Loucy (cell line): ENCODE measurements at regions not wholly inside any gene's neighbourhood (a gene's known extent, or its start where the extent isn't known, plus 50 kb on each side); places are given as distances from the start of the nearest gene placed in this dataset.
"Not testable (repeated sequence)": the region's sequence is repeated elsewhere in the genome, so short reads cannot be mapped to it uniquely, and the experiment has no call there.

Source experiments
- H2AFZ ChIP-seq: fragments of 200-600 bp; sonication (generic); 2 replicates; pipeline ENCODE4 v1.6.0; 2016; ENCODE audit warnings: antibody characterized with exemption, mild to moderate bottlenecking, low read length, moderate library complexity
- H3F3A ChIP-seq: fragments of 200-600 bp; 2 replicates; pipeline ENCODE4 v1.6.0; 2016; ENCODE audit warnings: antibody characterized with exemption, low read depth, mild to moderate bottlenecking
- H3K27me3 ChIP-seq: fragments of 200-600 bp; sonication (generic); 2 replicates; pipeline ENCODE4 v1.6.1; 2014; ENCODE audit warnings: low read length, mild to moderate bottlenecking; ENCODE audit not compliant: insufficient read depth, poor library complexity, severe bottlenecking
- H3K36me3 ChIP-seq: fragments of 200-600 bp; sonication (generic); 2 replicates; pipeline ENCODE4 v1.6.1; 2016; ENCODE audit warnings: low read length; ENCODE audit not compliant: insufficient read depth
- H3K4me1 ChIP-seq: fragments of 200-600 bp; sonication (generic); 2 replicates; pipeline ENCODE4 v1.5.1; 2014; ENCODE audit warnings: low read length, mild to moderate bottlenecking; ENCODE audit not compliant: insufficient read depth, poor library complexity, severe bottlenecking
- H3K4me2 ChIP-seq: fragments of 200-600 bp; sonication (generic); 2 replicates; pipeline ENCODE4 v1.6.0; 2014; ENCODE audit warnings: antibody characterized with exemption, low read length, low read depth, mild to moderate bottlenecking; ENCODE audit not compliant: poor library complexity, severe bottlenecking
- H3K4me3 ChIP-seq: fragments of 200-600 bp; sonication (generic); 2 replicates; pipeline ENCODE4 v1.5.1; 2014; ENCODE audit warnings: low read length, mild to moderate bottlenecking, mixed read lengths; ENCODE audit not compliant: poor library complexity, severe bottlenecking
- H3K79me2 ChIP-seq: fragments of 200-600 bp; sonication (generic); 2 replicates; pipeline ENCODE4 v1.6.1; 2014; ENCODE audit warnings: low read length; ENCODE audit not compliant: insufficient read depth
- H3K9ac ChIP-seq: fragments of 200-600 bp; sonication (generic); 2 replicates; pipeline ENCODE4 v1.6.0; 2014; ENCODE audit warnings: mild to moderate bottlenecking, low read depth, low read length, moderate library complexity; ENCODE audit not compliant: poor library complexity, severe bottlenecking
- H3K9me2 ChIP-seq: fragments of 200-600 bp; sonication (generic); replicated peaks from 2 replicates; pipeline ENCODE4 v1.6.1; 2016; ENCODE audit warnings: low read depth, low read length, mixed read lengths
- H3K9me3 ChIP-seq: fragments of 200-600 bp; sonication (generic); 2 replicates; pipeline ENCODE4 v1.6.1; 2014; ENCODE audit warnings: mild to moderate bottlenecking, antibody characterized with exemption, low read length, low read depth; ENCODE audit not compliant: insufficient read depth
- H4K20me1 ChIP-seq: fragments of 200-600 bp; sonication (generic); 2 replicates; pipeline ENCODE4 v1.6.0; 2014; ENCODE audit warnings: antibody characterized with exemption, low read length, mild to moderate bottlenecking; ENCODE audit not compliant: insufficient read depth, poor library complexity, severe bottlenecking
- EZH2phosphoT487 ChIP-seq: fragments of 200-600 bp; IDR thresholded peaks from 2 replicates; pipeline ENCODE4 v1.6.1; 2018; ENCODE audit warnings: antibody characterized with exemption, mild to moderate bottlenecking, moderate library complexity, borderline replicate concordance
- TF ChIP-seq, protein P1 (sequence below): fragments of 200-600 bp; sonication (generic); conservative IDR thresholded peaks from 2 replicates; pipeline ENCODE4 v1.5.1; 2014; ENCODE audit warnings: mild to moderate bottlenecking, antibody characterized with exemption, low read length

DNA sequence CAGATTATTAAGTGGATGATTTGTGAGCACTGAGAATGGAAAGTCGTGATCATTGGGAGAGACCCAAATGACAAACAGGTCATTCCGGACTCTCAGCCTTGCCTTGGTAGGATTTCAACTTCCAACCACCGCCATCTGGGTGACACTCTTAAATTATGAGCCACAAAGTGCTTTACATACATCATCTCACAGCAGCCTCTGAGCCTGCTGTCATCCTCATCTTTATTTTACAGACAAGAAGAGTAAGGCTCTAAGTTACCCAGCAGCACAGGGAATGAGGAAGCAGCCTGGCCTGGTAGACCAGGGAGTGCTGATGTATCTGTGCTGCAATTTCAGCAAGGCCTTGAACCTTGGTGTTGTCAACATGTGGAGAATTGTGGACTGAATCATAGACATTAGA, 105.8 kb upstream of the TRIM2 start:
- no peak overlapping the region for H2AFZ ChIP-seq
- no peaks in the 10 kb centered on the region for H3K4me1 ChIP-seq
- H3K27me3 ChIP-seq, result no peaks in the 10 kb centered on the region
- no peaks in the 10 kb centered on the region for H3K36me3 ChIP-seq
- H3K9me2 ChIP-seq, result no peaks in the 10 kb centered on the region
- H3K9ac ChIP-seq, result no peak overlapping the region
- TF ChIP-seq, protein P1, sequence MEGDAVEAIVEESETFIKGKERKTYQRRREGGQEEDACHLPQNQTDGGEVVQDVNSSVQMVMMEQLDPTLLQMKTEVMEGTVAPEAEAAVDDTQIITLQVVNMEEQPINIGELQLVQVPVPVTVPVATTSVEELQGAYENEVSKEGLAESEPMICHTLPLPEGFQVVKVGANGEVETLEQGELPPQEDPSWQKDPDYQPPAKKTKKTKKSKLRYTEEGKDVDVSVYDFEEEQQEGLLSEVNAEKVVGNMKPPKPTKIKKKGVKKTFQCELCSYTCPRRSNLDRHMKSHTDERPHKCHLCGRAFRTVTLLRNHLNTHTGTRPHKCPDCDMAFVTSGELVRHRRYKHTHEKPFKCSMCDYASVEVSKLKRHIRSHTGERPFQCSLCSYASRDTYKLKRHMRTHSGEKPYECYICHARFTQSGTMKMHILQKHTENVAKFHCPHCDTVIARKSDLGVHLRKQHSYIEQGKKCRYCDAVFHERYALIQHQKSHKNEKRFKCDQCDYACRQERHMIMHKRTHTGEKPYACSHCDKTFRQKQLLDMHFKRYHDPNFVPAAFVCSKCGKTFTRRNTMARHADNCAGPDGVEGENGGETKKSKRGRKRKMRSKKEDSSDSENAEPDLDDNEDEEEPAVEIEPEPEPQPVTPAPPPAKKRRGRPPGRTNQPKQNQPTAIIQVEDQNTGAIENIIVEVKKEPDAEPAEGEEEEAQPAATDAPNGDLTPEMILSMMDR, result no peak
- TF ChIP-seq EZH2phosphoT487, result no peak
- no peak overlapping the region for H3K4me2 ChIP-seq
- H3K4me3 ChIP-seq, result no peak overlapping the region
- H4K20me1 ChIP-seq, result no peaks in the 10 kb centered on the region
- no peaks in the 10 kb centered on the region for H3K9me3 ChIP-seq
- no peaks in the 10 kb centered on the region for H3F3A ChIP-seq
- no peaks in the 10 kb centered on the region for H3K79me2 ChIP-seq

DNA sequence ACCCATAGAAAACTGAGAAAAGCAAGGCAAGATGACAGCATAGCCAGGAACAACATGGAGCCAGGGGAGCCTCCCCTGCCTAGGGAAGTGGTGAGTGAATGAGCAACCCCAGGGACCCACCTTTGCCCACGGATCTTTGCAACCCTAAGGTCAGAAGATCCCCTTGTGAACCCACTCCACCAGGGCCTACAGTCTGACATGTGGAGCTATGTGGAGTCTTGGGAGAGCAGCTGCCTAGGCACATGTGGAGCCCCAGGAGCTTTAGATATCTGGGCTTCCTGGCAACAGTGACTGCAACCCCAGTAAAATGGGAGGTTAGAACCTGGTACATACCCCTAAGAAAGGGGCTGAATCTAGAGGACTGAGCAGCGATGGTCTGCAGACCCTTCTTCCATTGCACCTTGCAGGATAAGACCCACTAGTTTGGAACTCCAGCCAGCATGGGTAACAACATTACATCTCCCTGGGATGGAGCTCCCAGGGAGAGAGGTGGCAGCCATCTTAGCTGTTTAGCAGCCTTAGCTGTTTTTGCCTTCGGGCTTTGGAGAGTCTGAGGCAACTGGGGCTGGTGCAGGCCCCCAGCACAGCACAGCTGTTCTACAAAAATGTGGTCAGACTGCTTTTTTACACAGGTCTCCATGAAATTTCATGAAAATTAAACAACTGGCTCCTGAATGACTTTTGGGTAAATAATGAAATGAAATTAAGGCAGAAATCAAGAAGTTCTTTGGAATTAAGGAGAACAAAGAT, 104.7 kb upstream of the TRIM2 start:
- H3K9me3 ChIP-seq, result no peaks in the 10 kb centered on the region
- no peaks in the 10 kb centered on the region for H3K4me1 ChIP-seq
- no peak overlapping the region for H3K4me3 ChIP-seq
- H2AFZ ChIP-seq, result peak overlapping the region; percentile 61; the same call in 1 of the 2 replicates
- H3K9me2 ChIP-seq, result no peaks in the 10 kb centered on the region
- no peaks in the 10 kb centered on the region for H3K36me3 ChIP-seq
- TF ChIP-seq, protein P1, result no peak
- TF ChIP-seq EZH2phosphoT487, result no peak
- H3K4me2 ChIP-seq, result no peak overlapping the region
- no peaks in the 10 kb centered on the region for H3K79me2 ChIP-seq
- no peaks in the 10 kb centered on the region for H3K27me3 ChIP-seq
- no peak overlapping the region for H3K9ac ChIP-seq
- no peaks in the 10 kb centered on the region for H3F3A ChIP-seq
- no peaks in the 10 kb centered on the region for H4K20me1 ChIP-seq

DNA sequence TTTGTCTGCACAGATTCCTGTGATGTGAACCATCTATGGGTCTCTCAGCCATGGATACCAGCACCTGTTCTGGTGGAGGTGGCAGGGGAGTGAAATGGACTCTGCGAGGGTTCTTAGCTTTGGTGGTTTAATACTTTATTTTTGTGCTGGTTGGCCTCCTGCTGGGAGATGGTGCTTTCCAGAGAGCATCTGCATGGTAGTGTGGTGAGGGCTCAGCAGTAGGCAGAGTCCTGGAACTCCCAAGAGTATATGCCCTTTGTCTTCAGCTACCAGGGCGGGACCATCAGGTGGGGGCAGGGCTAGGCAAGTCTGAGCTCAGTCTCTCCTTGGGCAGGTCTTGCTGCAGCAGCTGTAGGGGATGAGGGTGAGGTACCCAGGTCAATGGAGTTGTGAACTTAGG, 97.5 kb upstream of the TRIM2 start:
- H3K9me3 ChIP-seq, H2AFZ ChIP-seq, H3K79me2 ChIP-seq, H3K9ac ChIP-seq, H3K4me1 ChIP-seq, H3K36me3 ChIP-seq, H3K4me2 ChIP-seq, H4K20me1 ChIP-seq, H3F3A ChIP-seq, H3K9me2 ChIP-seq, H3K4me3 ChIP-seq, H3K27me3 ChIP-seq: not testable (repeated sequence)

DNA sequence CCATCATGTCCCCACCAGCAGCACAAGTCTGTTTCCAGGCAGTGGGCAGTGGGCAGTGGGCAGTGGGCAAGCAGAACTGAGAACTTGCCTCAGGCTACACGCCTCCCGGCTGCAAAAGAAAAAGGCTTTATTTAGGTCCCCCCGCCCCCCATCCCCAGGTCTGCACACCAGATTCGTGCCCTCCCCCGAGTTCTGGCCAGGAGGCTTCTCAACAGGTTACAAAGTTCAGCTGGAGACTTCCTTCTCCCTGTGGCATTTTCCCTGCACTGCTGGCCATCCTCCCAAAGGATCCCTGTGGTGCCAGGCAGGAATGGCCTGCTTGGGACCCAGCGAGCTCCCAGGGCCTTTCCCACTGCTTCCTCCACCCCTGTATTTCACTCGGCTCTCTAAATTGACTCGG, 97.0 kb upstream of the TRIM2 start:
- Histone ChIP-seq H3K4me2 (no peak overlapping the region), H3K79me2 (no peaks in the 10 kb centered on the region), H3K9ac (no peak overlapping the region), H3K9me3 (no peaks in the 10 kb centered on the region), H3K9me2 (no peaks in the 10 kb centered on the region), H2AFZ (no peak overlapping the region), H3K4me1 (peaks cover 4% of the 10 kb centered on the region), H4K20me1 (no peaks in the 10 kb centered on the region), H3K36me3 (no peaks in the 10 kb centered on the region), H3F3A (no peaks in the 10 kb centered on the region), H3K4me3 (no peak overlapping the region), H3K27me3 (no peaks in the 10 kb centered on the region)
- no peak for TF ChIP-seq EZH2phosphoT487
- TF ChIP-seq, protein P1, result no peak
